ENCODE measurements at regions not wholly inside any gene's neighbourhood (a gene's known extent, or its start where the extent isn't known, plus 50 kb on each side); places are given as distances from the start of the nearest gene placed in this dataset.

GRCh38 chr1:157193219-157193618 lies 55.0 kb upstream of the ETV3 start:
- no peak overlapping the region for H3K27ac ChIP-seq (ENCODE audit: low read depth, low read length)
- H3K4me1 ChIP-seq (ENCODE audit: control insufficient read depth, insufficient read depth, low read length), result 0 out of 2 replicates have a peak, but pooled peaks cover 2% of the 10 kb centered on the region
- H3K9me3 ChIP-seq (ENCODE audit: control insufficient read depth, insufficient read depth, low read length), result no peaks in the 10 kb centered on the region
- peaks cover 2% of the 10 kb centered on the region for H3K27me3 ChIP-seq (ENCODE audit: control insufficient read depth, insufficient read depth, low read length)
- no peaks in the 10 kb centered on the region for H3K36me3 ChIP-seq (ENCODE audit: control insufficient read depth, insufficient read depth, low read length)
- no peak overlapping the region for H3K4me3 ChIP-seq (ENCODE audit: low read depth, low read length)
- no peak overlapping the region for H3K9ac ChIP-seq (ENCODE audit: low read depth, low read length)

- H3K27me3 ChIP-seq (ENCODE audit: control insufficient read depth, insufficient read depth, low read length), result peaks cover 1% of the 10 kb centered on the region
- H3K4me1 ChIP-seq (ENCODE audit: control insufficient read depth, insufficient read depth, low read length), result no peaks in the 10 kb centered on the region
- H3K27ac ChIP-seq (ENCODE audit: low read depth, low read length), result no peak overlapping the region
- H3K9me3 ChIP-seq (ENCODE audit: control insufficient read depth, insufficient read depth, low read length), result no peaks in the 10 kb centered on the region
- no peak overlapping the region for H3K9ac ChIP-seq (ENCODE audit: low read depth, low read length)
- no peak overlapping the region for H3K4me3 ChIP-seq (ENCODE audit: low read depth, low read length)
- no peaks in the 10 kb centered on the region for H3K36me3 ChIP-seq (ENCODE audit: control insufficient read depth, insufficient read depth, low read length)
These were observed 52.1 kb upstream of the ETV3 start for GRCh38 chr1:157189986-157190982.

DNA sequence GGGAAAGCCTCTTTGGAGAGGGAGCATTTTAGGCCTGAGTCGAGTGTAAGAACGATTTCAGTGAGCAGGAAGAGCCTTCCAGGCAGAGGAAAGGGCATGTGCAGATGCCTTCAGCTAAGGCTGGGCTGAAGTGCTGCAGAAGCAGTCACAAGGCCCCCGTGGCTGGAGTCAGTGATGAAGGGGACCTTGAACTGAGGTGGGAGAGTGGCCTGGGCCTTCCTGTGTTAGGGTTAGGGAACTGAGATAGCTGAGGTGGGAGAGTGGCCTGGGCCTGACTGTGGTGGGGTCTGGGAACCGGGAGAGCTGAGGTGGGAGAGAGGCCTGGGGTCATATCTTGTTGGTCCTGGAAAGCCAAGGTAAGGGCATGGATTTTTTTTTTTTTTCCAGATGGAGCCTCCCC lies 50.9 kb upstream of the ETV3 start:
- no peaks in the 10 kb centered on the region for H3K4me1 ChIP-seq (ENCODE audit: control insufficient read depth, insufficient read depth, low read length)
- no peaks in the 10 kb centered on the region for H3K36me3 ChIP-seq (ENCODE audit: control insufficient read depth, insufficient read depth, low read length)
- H3K9me3 ChIP-seq (ENCODE audit: control insufficient read depth, insufficient read depth, low read length), result no peaks in the 10 kb centered on the region
- H3K27ac ChIP-seq (ENCODE audit: low read depth, low read length), result no peak overlapping the region
- H3K9ac ChIP-seq (ENCODE audit: low read depth, low read length), result no peak overlapping the region
- H3K27me3 ChIP-seq (ENCODE audit: control insufficient read depth, insufficient read depth, low read length), result no peaks in the 10 kb centered on the region; the same call in 1 of the 2 replicates
- H3K4me3 ChIP-seq (ENCODE audit: low read depth, low read length), result no peak overlapping the region
